ENCODE measurements at regions not wholly inside any gene's neighbourhood (a gene's known extent, or its start where the extent isn't known, plus 50 kb on each side); places are given as distances from the start of the nearest gene placed in this dataset.

DNA sequence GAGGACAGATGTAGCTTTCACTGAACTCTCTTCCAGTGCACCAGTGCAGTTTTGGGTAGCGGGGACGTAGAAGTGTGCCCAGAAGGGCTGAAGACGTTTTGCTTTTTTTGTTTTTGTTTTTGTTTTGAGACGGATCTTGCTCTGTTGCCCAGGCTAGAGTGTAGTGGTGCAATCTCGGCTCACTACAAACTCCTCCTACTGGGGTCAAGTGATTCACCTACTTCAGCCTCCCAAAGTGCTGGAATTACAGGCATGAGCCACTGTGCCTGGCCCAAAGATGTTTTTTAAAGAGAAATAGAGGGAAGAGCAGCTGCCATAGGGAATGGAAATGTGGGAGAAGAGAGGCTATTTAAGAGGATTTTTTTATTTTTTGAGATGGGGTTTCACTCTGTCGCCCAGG, 74.4 kb upstream of the ACSL1 start:
- TF ChIP-seq, protein P1, sequence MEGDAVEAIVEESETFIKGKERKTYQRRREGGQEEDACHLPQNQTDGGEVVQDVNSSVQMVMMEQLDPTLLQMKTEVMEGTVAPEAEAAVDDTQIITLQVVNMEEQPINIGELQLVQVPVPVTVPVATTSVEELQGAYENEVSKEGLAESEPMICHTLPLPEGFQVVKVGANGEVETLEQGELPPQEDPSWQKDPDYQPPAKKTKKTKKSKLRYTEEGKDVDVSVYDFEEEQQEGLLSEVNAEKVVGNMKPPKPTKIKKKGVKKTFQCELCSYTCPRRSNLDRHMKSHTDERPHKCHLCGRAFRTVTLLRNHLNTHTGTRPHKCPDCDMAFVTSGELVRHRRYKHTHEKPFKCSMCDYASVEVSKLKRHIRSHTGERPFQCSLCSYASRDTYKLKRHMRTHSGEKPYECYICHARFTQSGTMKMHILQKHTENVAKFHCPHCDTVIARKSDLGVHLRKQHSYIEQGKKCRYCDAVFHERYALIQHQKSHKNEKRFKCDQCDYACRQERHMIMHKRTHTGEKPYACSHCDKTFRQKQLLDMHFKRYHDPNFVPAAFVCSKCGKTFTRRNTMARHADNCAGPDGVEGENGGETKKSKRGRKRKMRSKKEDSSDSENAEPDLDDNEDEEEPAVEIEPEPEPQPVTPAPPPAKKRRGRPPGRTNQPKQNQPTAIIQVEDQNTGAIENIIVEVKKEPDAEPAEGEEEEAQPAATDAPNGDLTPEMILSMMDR (IDR thresholded peaks at IDR 0.05), result no peak
- TF ChIP-seq EP300 (IDR thresholded peaks at IDR 0.05) (no peak), POLR2A (IDR thresholded peaks at IDR 0.05) (no peak)
